ENCODE measurements at regions not wholly inside any gene's neighbourhood (a gene's known extent, or its start where the extent isn't known, plus 50 kb on each side); places are given as distances from the start of the nearest gene placed in this dataset.

DNA sequence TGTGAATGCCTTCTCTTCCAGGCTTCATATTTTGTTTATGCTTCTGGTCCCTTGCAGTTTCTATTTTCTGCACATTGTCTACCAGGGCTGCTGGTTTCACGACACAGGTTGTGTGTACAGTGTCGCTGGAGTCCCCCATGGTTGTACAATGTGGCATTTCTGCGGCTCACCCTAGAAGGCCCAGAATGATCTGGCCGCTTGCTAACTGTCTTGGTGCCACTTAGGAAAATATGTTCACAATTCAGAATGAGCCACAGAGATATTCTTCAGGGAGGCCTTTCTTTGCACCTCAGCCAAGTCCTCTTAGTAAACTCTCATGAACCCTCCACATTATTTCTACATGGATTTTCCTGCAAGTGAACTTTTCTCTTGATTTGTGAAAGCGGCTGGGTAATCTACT is 195.4 kb downstream of the SUDS3 start:
- H3K27ac ChIP-seq, result no peak overlapping the region
- no peaks in the 10 kb centered on the region for H3K36me3 ChIP-seq (replicated peaks)
- H3K4me3 ChIP-seq (ENCODE audit: low read depth, low read length), result no peak overlapping the region
- no peaks in the 10 kb centered on the region for H3K27me3 ChIP-seq (replicated peaks)
- no peak for TF ChIP-seq CTCF (IDR thresholded peaks at IDR 0.05; ENCODE audit: low read depth, low read length, missing control alignments)
- in situ Hi-C loops (cut with HindIII; ENCODE audit: low pct_ligation_motif_present, low sequenced_read_pairs), result no loop called here
- DNase-seq, result no peak

DNA sequence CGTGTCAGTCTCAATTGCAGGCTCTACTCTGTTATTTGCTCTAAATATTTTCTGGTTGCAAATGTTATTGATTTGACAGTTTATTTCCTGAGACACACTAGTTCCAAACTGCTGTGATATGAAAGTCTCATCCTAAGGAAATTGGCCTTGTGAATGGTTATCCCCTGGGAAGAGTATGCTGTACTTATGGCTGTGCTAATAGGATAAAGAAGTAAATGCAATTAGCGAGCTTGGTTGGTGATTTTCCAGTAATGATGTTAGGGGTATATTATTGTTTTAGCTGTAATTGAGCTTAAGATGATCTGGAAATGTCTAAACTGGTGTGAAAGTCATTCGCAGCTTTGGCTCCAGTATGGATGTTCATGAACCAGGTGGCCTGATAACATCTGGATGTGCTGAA is 197.9 kb downstream of the SUDS3 start:
- in situ Hi-C loops (cut with HindIII; ENCODE audit: low pct_ligation_motif_present, low sequenced_read_pairs), result no loop called here

GRCh38 chr12:118575730-118576129 is 199.4 kb downstream of the SUDS3 start:
- Histone ChIP-seq H3K27ac (no peak overlapping the region), H3K4me3 (ENCODE audit: low read depth, low read length) (no peak overlapping the region), H3K27me3 (replicated peaks) (no peaks in the 10 kb centered on the region), H3K36me3 (replicated peaks) (no peaks in the 10 kb centered on the region)
- DNase-seq, result no peak
- TF ChIP-seq CTCF (IDR thresholded peaks at IDR 0.05; ENCODE audit: low read depth, low read length, missing control alignments), result no peak
- in situ Hi-C loops (cut with HindIII; ENCODE audit: low pct_ligation_motif_present, low sequenced_read_pairs), result no loop called here

More for the DNA sequence above, 197.9 kb downstream of the SUDS3 start:
- TF ChIP-seq CTCF (IDR thresholded peaks at IDR 0.05; ENCODE audit: low read depth, low read length, missing control alignments), result no peak
- no peak overlapping the region for H3K4me3 ChIP-seq (ENCODE audit: low read depth, low read length)
- no peak overlapping the region for H3K27ac ChIP-seq
- H3K27me3 ChIP-seq (replicated peaks), result no peaks in the 10 kb centered on the region
- no peak for DNase-seq
- H3K36me3 ChIP-seq (replicated peaks), result no peaks in the 10 kb centered on the region

- Histone ChIP-seq H3K27ac (no peak overlapping the region), H3K4me3 (ENCODE audit: low read depth, low read length) (no peak overlapping the region), H3K27me3 (replicated peaks) (no peaks in the 10 kb centered on the region), H3K36me3 (replicated peaks) (no peaks in the 10 kb centered on the region)
- DNase-seq, result no peak
- in situ Hi-C loops (cut with HindIII; ENCODE audit: low pct_ligation_motif_present, low sequenced_read_pairs), result no loop called here
- TF ChIP-seq CTCF (IDR thresholded peaks at IDR 0.05; ENCODE audit: low read depth, low read length, missing control alignments), result no peak
Observed at GRCh38 chr12:118581371-118581770, 205.0 kb downstream of the SUDS3 start.

DNA sequence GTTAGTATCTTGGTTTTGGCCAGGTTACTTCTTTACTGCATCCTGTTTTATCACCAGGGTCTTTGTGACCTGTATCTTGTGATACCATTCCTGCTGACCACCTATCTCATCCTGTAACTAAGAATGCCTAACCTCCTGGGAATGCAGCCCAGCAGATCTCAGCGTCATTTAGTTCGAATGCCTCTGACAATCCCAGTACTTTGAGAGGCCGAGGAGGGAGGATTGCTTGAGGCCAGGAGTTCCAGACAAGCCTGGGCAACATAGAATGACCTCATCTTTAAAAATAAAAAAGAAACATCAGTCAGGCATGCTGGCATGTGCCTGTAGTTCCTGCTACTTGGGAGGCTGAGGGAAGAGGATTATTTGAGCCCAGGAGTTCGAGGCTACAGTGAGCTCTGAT is 206.5 kb downstream of the SUDS3 start:
- DNase-seq, result no peak
- no peak for TF ChIP-seq CTCF (IDR thresholded peaks at IDR 0.05; ENCODE audit: low read depth, low read length, missing control alignments)
- H3K36me3 ChIP-seq (replicated peaks), result no peaks in the 10 kb centered on the region
- in situ Hi-C loops (cut with HindIII; ENCODE audit: low pct_ligation_motif_present, low sequenced_read_pairs), result no loop called here
- H3K4me3 ChIP-seq (ENCODE audit: low read depth, low read length), result no peak overlapping the region
- no peak overlapping the region for H3K27ac ChIP-seq
- no peaks in the 10 kb centered on the region for H3K27me3 ChIP-seq (replicated peaks)

DNA sequence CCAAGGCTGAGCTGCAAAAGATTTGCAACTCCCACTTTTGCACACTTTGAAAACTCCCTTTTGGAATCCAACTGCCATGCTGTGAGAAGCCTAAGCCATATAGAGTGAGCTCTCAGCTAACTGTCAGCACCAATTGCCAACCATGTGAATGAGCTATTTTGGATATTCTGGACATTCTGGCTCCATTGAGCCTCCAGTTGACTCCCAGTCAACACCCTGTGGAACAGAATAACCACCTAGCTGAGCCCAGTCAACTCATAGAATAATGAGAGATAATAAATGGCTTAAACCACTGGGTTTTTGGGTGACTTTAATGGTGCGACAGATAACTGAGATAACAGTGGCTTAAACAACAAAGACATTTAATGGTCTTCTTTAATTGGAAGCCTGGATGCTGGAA is 210.1 kb downstream of the SUDS3 start:
- Histone ChIP-seq H3K4me3 (ENCODE audit: low read depth, low read length) (no peak overlapping the region), H3K27me3 (replicated peaks) (no peaks in the 10 kb centered on the region), H3K36me3 (replicated peaks) (no peaks in the 10 kb centered on the region), H3K27ac (no peak overlapping the region)
- in situ Hi-C loops (cut with HindIII; ENCODE audit: low pct_ligation_motif_present, low sequenced_read_pairs), result no loop called here
- DNase-seq, result no peak
- TF ChIP-seq CTCF (IDR thresholded peaks at IDR 0.05; ENCODE audit: low read depth, low read length, missing control alignments), result no peak

All from brain microvascular endothelial cell (primary cell).